GM12873 (cell line): ENCODE measurements at regions not wholly inside any gene's neighbourhood (a gene's known extent, or its start where the extent isn't known, plus 50 kb on each side); places are given as distances from the start of the nearest gene placed in this dataset.

Source experiments
- TF ChIP-seq, protein P1 (sequence below): IDR thresholded peaks from 2 replicates; pipeline ENCODE4 v1.5.1; 2012; ENCODE audit warnings: low read depth, mild to moderate bottlenecking, moderate library complexity, low read length, control low read depth; ENCODE audit not compliant: insufficient read depth; ENCODE audit errors: missing control alignments

DNA sequence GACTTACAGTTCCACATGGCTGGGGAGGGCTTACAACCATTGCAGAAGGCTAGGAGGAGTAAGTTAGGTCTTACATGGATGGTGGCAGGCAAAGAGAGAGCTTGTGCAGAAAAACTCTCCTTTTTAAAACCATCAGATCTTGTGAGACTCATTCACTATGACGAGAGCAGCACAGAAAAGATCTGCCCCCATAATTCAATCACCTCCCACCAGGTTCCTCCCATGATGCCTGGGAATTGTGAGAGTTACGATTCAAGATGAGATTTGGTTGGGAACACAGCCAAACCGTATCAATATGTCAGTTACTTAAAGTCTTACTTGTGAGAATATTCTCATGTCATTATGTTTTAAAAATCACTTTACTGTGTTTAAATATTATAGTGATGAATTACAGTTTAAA lies 481.9 kb downstream of the ARL4A start:
- TF ChIP-seq, protein P1, sequence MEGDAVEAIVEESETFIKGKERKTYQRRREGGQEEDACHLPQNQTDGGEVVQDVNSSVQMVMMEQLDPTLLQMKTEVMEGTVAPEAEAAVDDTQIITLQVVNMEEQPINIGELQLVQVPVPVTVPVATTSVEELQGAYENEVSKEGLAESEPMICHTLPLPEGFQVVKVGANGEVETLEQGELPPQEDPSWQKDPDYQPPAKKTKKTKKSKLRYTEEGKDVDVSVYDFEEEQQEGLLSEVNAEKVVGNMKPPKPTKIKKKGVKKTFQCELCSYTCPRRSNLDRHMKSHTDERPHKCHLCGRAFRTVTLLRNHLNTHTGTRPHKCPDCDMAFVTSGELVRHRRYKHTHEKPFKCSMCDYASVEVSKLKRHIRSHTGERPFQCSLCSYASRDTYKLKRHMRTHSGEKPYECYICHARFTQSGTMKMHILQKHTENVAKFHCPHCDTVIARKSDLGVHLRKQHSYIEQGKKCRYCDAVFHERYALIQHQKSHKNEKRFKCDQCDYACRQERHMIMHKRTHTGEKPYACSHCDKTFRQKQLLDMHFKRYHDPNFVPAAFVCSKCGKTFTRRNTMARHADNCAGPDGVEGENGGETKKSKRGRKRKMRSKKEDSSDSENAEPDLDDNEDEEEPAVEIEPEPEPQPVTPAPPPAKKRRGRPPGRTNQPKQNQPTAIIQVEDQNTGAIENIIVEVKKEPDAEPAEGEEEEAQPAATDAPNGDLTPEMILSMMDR: no peak

DNA sequence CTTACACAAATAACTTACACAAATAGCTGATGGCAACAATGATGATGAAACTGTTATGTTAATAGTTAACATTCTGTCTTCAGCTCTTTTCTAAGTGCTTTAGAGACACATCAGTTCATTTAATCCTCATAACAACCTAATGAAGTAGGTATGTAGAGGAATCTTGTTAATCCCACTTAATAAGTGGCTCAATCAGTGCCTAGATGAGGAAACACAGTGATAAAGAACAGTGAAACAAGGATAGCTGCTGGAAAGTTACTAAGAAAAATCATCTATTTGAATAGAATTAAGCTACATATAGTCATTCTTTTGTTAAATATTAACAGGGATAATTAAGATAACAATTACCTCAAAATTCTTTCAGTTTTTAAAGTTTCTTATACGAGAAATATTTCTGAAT lies 487.6 kb downstream of the ARL4A start:
- TF ChIP-seq, protein P1: no peak

DNA sequence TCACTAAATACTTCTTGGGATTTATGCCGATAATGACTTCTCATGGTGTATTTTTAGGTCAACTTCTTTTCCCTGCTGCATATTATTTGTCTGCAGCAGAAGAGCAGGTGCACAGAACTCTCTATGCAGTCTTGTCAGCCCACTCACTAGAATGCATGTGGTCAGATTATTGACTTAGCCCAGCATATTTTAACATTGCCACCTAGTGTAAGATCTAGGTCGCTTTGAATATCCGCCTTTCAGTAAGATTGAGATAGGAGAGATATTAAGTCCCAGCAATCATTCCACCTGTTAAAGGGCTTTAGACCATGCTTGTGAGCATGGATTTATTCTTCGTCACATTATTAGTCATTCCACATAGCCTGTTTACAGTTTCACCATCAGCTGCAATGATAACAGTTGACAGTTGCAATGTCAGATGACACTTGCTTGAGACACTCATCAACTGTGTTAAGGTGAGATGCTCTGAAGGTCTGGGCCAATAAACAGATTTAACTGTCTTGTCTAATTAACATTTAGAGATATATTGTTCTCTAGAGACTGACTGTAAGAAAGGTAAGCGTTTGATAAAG lies 491.7 kb downstream of the ARL4A start:
- TF ChIP-seq, protein P1: no peak

DNA sequence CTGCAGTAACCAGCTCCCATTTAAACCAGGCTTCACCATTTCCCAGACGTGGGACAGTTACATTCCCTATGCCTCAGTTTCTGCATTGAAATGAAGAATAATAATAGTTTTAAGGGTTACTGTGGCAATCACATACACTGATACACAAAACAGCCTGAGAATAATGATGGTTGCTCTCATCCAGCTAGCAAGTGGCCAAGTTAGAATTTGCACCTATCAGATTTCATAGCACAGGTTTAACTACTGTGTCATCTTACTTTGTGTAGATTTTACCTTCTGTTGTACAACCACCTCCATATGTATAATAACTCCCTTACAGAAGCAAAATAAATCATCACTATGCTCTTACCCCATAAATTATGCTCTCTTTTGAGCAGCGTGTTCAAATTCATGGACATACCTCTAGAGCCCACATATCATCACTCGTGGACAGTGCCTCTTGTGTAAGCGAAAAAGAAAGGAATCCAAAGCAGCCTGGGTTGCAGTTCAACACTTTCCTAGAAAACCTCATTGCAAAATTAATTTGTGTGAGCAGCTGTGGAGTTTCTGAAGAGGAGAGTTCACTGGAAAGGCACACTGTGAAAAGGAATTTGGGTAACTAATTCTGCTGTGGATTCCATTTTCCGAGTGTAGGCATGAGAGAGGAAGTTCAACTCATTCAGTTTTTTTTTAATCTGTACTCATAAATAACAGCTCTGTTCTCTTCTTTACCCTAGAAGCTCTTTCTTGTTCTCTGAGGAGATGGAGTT lies 492.5 kb downstream of the ARL4A start:
- TF ChIP-seq, protein P1: no peak

DNA sequence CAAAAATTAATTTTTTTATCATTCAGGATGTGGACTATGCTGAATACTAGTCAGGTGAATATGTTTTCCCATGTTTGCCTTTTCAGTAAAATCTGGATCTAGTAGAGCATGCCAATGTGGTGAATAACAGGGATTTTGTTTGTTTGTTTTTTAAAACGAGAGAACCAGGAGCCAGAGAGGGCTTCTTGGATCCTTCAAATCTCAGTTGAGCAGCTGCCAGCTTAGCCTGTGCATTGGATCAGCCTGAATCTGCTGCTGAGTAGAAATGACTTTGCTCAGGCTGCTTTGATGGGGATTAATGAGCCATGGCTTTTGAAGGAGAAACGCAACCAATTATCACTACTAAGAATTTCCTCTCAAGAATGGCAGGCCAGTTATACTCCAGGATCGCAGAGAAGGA lies 493.8 kb downstream of the ARL4A start:
- TF ChIP-seq, protein P1: no peak

DNA sequence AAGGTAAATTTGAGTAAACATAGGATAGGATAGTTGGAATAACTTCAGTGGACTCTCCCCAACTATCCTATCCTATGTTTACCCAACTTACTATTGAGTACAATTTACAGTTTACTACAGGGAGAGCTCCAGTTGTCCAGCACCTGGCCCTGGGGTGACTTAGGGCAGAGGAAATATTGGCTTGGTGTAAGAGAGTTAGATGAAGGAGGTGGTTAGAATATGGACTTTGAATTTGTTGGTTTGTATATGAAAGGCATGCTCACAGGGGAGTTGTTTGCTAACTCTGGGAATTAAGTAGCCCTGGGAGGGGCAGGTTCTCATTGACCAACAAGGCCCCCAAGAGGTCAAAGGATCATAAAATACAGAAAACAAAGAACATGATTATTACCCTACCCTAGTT lies 497.7 kb downstream of the ARL4A start:
- TF ChIP-seq, protein P1: no peak

DNA sequence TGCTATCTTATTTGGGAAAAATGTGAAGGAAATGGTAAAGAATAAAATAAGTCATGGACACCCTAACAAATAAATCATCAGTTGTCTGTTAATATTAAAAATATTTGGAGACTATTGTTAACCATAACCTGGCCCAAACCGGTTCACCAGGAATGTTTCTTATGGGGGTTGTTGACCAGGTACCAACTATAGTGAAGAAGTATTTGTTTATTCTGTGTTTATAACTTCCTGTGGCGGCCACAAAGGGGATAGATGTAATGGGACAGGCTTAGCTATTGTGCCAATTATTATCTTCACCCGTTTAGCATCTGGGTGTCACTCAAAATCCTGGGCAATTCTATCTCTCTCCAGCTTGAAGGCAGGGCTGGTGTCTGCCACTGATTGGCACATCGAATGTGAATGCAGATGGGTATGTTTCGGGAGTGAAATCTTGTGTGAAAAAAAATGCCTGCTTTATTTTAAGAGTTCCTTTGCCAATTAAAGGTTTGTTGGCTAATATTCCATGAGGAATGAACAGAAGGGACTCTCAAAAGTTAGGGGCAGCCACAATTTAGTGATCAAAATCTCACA lies 500.9 kb downstream of the ARL4A start:
- TF ChIP-seq, protein P1: no peak
